ENCODE measurements at regions not wholly inside any gene's neighbourhood (a gene's known extent, or its start where the extent isn't known, plus 50 kb on each side); places are given as distances from the start of the nearest gene placed in this dataset.

DNA sequence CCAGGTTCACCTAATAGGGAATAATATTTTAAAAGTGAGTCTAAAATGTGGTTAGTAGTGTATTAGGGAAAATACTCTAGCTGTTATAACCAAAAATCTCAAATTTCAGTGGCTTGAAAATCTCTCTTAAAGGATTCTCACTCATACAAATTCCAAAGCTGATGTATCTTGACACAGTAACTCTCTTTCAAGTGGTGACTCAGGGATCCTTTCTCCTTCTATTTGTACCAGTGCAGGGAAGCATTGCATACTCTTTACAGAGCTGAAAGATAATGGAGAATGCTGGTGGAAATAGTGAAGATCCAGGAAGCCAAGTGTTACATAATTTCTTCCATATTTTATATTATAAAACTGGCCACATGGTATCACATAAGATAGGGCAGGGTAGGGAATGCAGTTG, 560.2 kb upstream of the CDH9 start:
- TF ChIP-seq CTCF (IDR thresholded peaks at IDR 0.05; ENCODE audit: low read depth, low read length) (no peak), POLR2A (IDR thresholded peaks at IDR 0.05; ENCODE audit: extremely low read depth, insufficient read length) (no peak)
